H9 (cell line): ENCODE measurements at regions not wholly inside any gene's neighbourhood (a gene's known extent, or its start where the extent isn't known, plus 50 kb on each side); places are given as distances from the start of the nearest gene placed in this dataset.
"Not testable (repeated sequence)": the region's sequence is repeated elsewhere in the genome, so short reads cannot be mapped to it uniquely, and the experiment has no call there.

Source experiments
- DNase-seq: peaks from one replicate; pipeline ENCODE4 v3.0.0-alpha.2; 2017
- H2AFZ ChIP-seq: one replicate; pipeline ENCODE4 v1.6.1; 2013; ENCODE audit warnings: mild to moderate bottlenecking, low read length, control low read depth, moderate library complexity
- H2AK5ac ChIP-seq: 2 replicates; pipeline ENCODE4 v1.6.1; 2013; ENCODE audit warnings: low read length, control low read depth, mixed read lengths; ENCODE audit not compliant: insufficient read length
- H2BK120ac ChIP-seq: one replicate; pipeline ENCODE4 v1.6.1; 2013; ENCODE audit warnings: low read depth, mild to moderate bottlenecking, low read length, control low read depth, inconsistent platforms; ENCODE audit not compliant: poor library complexity, severe bottlenecking
- H2BK12ac ChIP-seq: 2 replicates; pipeline ENCODE4 v1.6.1; 2013; ENCODE audit warnings: low read length, control low read depth, mixed read lengths, low read depth; ENCODE audit not compliant: insufficient read length
- H2BK15ac ChIP-seq: 2 replicates; pipeline ENCODE4 v1.6.1; 2013; ENCODE audit warnings: low read depth, low read length, control low read depth
- H2BK20ac ChIP-seq: one replicate; pipeline ENCODE4 v1.6.1; 2013; ENCODE audit warnings: low read depth, mild to moderate bottlenecking, low read length, control low read depth, inconsistent platforms; ENCODE audit not compliant: poor library complexity, severe bottlenecking
- H2BK5ac ChIP-seq: 2 replicates; pipeline ENCODE4 v1.6.1; 2013; ENCODE audit warnings: low read length, control low read depth, mixed read lengths; ENCODE audit not compliant: insufficient read length
- H3K14ac ChIP-seq: 2 replicates; pipeline ENCODE4 v1.6.1; 2013; ENCODE audit warnings: low read length, control low read depth; ENCODE audit not compliant: insufficient read depth
- H3K18ac ChIP-seq: 2 replicates; pipeline ENCODE4 v1.6.1; 2013; ENCODE audit warnings: low read depth, mild to moderate bottlenecking, mixed read lengths, low read length, control low read depth; ENCODE audit not compliant: insufficient read length
- H3K23ac ChIP-seq: 2 replicates; pipeline ENCODE4 v1.6.1; 2013; ENCODE audit warnings: low read length, control low read depth, mixed read lengths, low read depth; ENCODE audit not compliant: insufficient read length
- H3K23me2 ChIP-seq: 2 replicates; pipeline ENCODE4 v1.6.1; 2013; ENCODE audit warnings: low read depth, mild to moderate bottlenecking, mixed read lengths, low read length, control low read depth; ENCODE audit not compliant: insufficient read length, poor library complexity, severe bottlenecking
- H3K27ac ChIP-seq: 2 replicates; pipeline ENCODE4 v1.5.1; 2013; ENCODE audit warnings: low read length, control low read depth, mixed read lengths, low read depth; ENCODE audit not compliant: insufficient read length
- H3K27me3 ChIP-seq: 2 replicates; pipeline ENCODE4 v1.6.1; 2013; ENCODE audit warnings: low read length, control low read depth, inconsistent platforms; ENCODE audit not compliant: insufficient read depth
- H3K4ac ChIP-seq: 2 replicates; pipeline ENCODE4 v1.6.1; 2013; ENCODE audit warnings: low read depth, mild to moderate bottlenecking, control low read depth, inconsistent platforms, low read length, moderate library complexity
- H3K4me1 ChIP-seq: 2 replicates; pipeline ENCODE4 v1.6.1; 2013; ENCODE audit warnings: low read length, control low read depth, inconsistent platforms; ENCODE audit not compliant: insufficient read depth
- H3K4me2 ChIP-seq: 2 replicates; pipeline ENCODE4 v1.6.1; 2013; ENCODE audit warnings: low read length, control low read depth, mixed read lengths; ENCODE audit not compliant: insufficient read length, insufficient read depth
- H3K56ac ChIP-seq: 2 replicates; pipeline ENCODE4 v1.6.1; 2013; ENCODE audit warnings: low read depth, mild to moderate bottlenecking, mixed read lengths, low read length, control low read depth; ENCODE audit not compliant: insufficient read length
- H3K79me1 ChIP-seq: 2 replicates; pipeline ENCODE4 v1.6.1; 2013; ENCODE audit warnings: low read depth, mild to moderate bottlenecking, moderate library complexity, low read length, control low read depth, inconsistent platforms; ENCODE audit not compliant: insufficient read depth, poor library complexity, severe bottlenecking
- H3K79me2 ChIP-seq: 2 replicates; pipeline ENCODE4 v1.6.1; 2013; ENCODE audit warnings: low read length, control low read depth, inconsistent platforms; ENCODE audit not compliant: insufficient read depth
- H3K9ac ChIP-seq: 2 replicates; pipeline ENCODE4 v1.6.1; 2013; ENCODE audit warnings: low read length, control low read depth, mixed read lengths; ENCODE audit not compliant: insufficient read length; ENCODE audit errors: extremely low read depth
- H3K9me3 ChIP-seq: one replicate; pipeline ENCODE4 v1.6.1; 2013; ENCODE audit warnings: low read depth, low read length, inconsistent platforms; ENCODE audit not compliant: control insufficient read depth
- H3T11ph ChIP-seq: one replicate; pipeline ENCODE4 v1.6.1; 2013; ENCODE audit warnings: mild to moderate bottlenecking, low read length, control low read depth, inconsistent platforms
- H4K20me1 ChIP-seq: one replicate; pipeline ENCODE4 v1.6.1; 2013; ENCODE audit not compliant: control insufficient read depth, insufficient read length, insufficient read depth
- H4K5ac ChIP-seq: 2 replicates; pipeline ENCODE4 v1.6.1; 2013; ENCODE audit warnings: low read depth, mild to moderate bottlenecking, mixed read lengths, low read length, control low read depth; ENCODE audit not compliant: insufficient read length
- H4K8ac ChIP-seq: replicated peaks from 2 replicates; pipeline ENCODE4 v1.6.1; 2013; ENCODE audit warnings: low read length, control low read depth, mixed read lengths, low read depth; ENCODE audit not compliant: insufficient read length
- H4K91ac ChIP-seq: 2 replicates; pipeline ENCODE4 v1.6.1; 2013; ENCODE audit warnings: low read depth, mild to moderate bottlenecking, moderate library complexity, mixed read lengths, low read length, control low read depth; ENCODE audit not compliant: insufficient read length
- H3K27ac Mint-ChIP-seq, 3 experiments: 2 replicates in 2 of 3; 3 replicates in 1 of 3; pipeline ENCODE4 v1.8.0; 2020 to 2021; ENCODE audit warnings: mixed read lengths in 3 of 3, mild to moderate bottlenecking in 1 of 3, moderate library complexity in 1 of 3
- H3K27me3 Mint-ChIP-seq: 2 replicates; pipeline ENCODE4 v1.8.0; 2021; ENCODE audit warnings: low read depth, mild to moderate bottlenecking, moderate library complexity, mixed read lengths
- H3K36me3 Mint-ChIP-seq, 3 experiments: 2 replicates in 2 of 3; 3 replicates in 1 of 3; pipeline ENCODE4 v1.8.0; 2020 to 2021; ENCODE audit warnings: low read depth in 3 of 3, mixed read lengths in 3 of 3; ENCODE audit not compliant: insufficient read depth in 1 of 3
- H3K4me1 Mint-ChIP-seq, 2 experiments: 2 replicates each; pipeline ENCODE4 v1.8.0; 2020; ENCODE audit warnings: mixed read lengths in 2 of 2
- H3K4me3 Mint-ChIP-seq, 2 experiments: 2 replicates in 1 of 2; 3 replicates in 1 of 2; pipeline ENCODE4 v1.8.0; 2020 to 2021; ENCODE audit warnings: mild to moderate bottlenecking in 2 of 2, mixed read lengths in 2 of 2, moderate library complexity in 1 of 2
- H3K9me3 Mint-ChIP-seq, 2 experiments: 2 replicates in 1 of 2; 3 replicates in 1 of 2; pipeline ENCODE4 v1.8.0; 2020; ENCODE audit warnings: mild to moderate bottlenecking in 2 of 2, mixed read lengths in 2 of 2, moderate library complexity in 1 of 2
- CTCF ChIP-seq: fragments of 200-600 bp; sonication (generic); conservative IDR thresholded peaks from 3 replicates; pipeline ENCODE4 v1.8.0; 2021; ENCODE audit warnings: antibody characterized with exemption, mild to moderate bottlenecking
- WGBS: extraction: QIAGEN DNeasy Blood & Tissue Kit; methylation state at CpG from one replicate; pipeline ENCODE4 v1.1.7; 2013; ENCODE audit warnings: missing lambda C conversion rate, low lambda C conversion rate, mixed read lengths; ENCODE audit not compliant: insufficient read length; ENCODE audit errors: extremely low coverage; 5-methylcytosine and 5-hydroxymethylcytosine counted together

DNA sequence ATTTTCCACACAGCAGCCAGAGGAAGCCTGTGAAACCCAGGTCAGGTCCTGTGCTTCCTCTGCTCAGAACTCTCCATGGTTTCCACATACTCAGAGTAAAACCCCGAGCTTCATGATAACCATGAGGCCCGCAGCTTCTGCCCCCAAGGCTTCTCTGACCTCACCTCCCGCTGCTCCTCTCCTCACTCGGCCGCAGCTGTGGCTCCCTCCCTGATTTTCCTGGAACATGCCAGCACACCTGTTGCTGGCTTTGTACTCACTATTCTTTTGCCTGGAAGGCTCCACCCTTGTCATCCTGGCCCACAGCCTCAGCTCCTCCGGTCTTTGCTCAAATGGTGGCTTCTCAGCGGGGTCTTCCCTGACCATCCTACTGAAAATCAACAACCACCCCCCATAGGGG, 341.7 kb downstream of the PREX1 start:
- Mint-ChIP-seq H3K27ac (peak overlapping the region in 2 of 3 experiments; percentile 38 to 70; a peak in 1 of 7 replicates), H3K9me3 (no peaks in the 10 kb centered on the region), H3K4me3 (no peak overlapping the region), H3K27me3 (no peaks in the 10 kb centered on the region; the same call in 1 of the 2 replicates), H3K36me3 (no peaks in the 10 kb centered on the region), H3K4me1 (peaks cover 16 to 25% of the 10 kb centered on the region in 2 experiments)
- no peak for DNase-seq
- H4K91ac ChIP-seq, result no peak overlapping the region
- H2BK20ac ChIP-seq, result no peak overlapping the region
- H3K9ac ChIP-seq, result no peak overlapping the region
- TF ChIP-seq CTCF, result no peak
- no peak overlapping the region for H3K4me2 ChIP-seq
- no peak overlapping the region for H3K4ac ChIP-seq
- no peaks in the 10 kb centered on the region for H3K4me1 ChIP-seq
- H2BK12ac ChIP-seq, result no peak overlapping the region
- H4K8ac ChIP-seq, result no peak overlapping the region
- H4K20me1 ChIP-seq, result no peaks in the 10 kb centered on the region
- no peak overlapping the region for H2BK120ac ChIP-seq
- no peak overlapping the region for H4K5ac ChIP-seq
- no peak overlapping the region for H2AK5ac ChIP-seq
- H3K18ac ChIP-seq, result no peak overlapping the region
- H3K79me1 ChIP-seq, result no peaks in the 10 kb centered on the region
- no peak overlapping the region for H3K14ac ChIP-seq
- H3K79me2 ChIP-seq, result no peaks in the 10 kb centered on the region
- no peak overlapping the region for H3K23ac ChIP-seq
- no peak overlapping the region for H3K56ac ChIP-seq
- no CpG with 5 or more reads among the region's 7 CpGs for WGBS
- no peaks in the 10 kb centered on the region for H3K27me3 ChIP-seq
- no peak overlapping the region for H2AFZ ChIP-seq
- no peaks in the 10 kb centered on the region for H3K23me2 ChIP-seq
- H2BK15ac ChIP-seq, result no peak overlapping the region
- no peak overlapping the region for H2BK5ac ChIP-seq
- no peak overlapping the region for H3T11ph ChIP-seq
- H3K27ac ChIP-seq, result no peak overlapping the region
- H3K9me3 ChIP-seq, result no peaks in the 10 kb centered on the region

GRCh38 chr20:48485153-48485552, 342.6 kb downstream of the PREX1 start:
- H3K4me1 ChIP-seq, H3K9me3 Mint-ChIP-seq, H2BK20ac ChIP-seq, H3K27ac ChIP-seq, H2AK5ac ChIP-seq, H3K56ac ChIP-seq, H3K23me2 ChIP-seq, H4K5ac ChIP-seq, H3K14ac ChIP-seq, H2BK12ac ChIP-seq, H3K18ac ChIP-seq, H3K23ac ChIP-seq, H3K79me2 ChIP-seq, H4K91ac ChIP-seq, H3K27ac Mint-ChIP-seq, H3K4ac ChIP-seq, H3K9ac ChIP-seq, H3K27me3 Mint-ChIP-seq, H3K79me1 ChIP-seq, H3K4me2 ChIP-seq, H4K8ac ChIP-seq, H3K27me3 ChIP-seq, H3K36me3 Mint-ChIP-seq, H4K20me1 ChIP-seq, H2BK120ac ChIP-seq, DNase-seq, H3T11ph ChIP-seq, H3K9me3 ChIP-seq, H3K4me3 Mint-ChIP-seq, H2BK5ac ChIP-seq, H2AFZ ChIP-seq, H2BK15ac ChIP-seq: not testable (repeated sequence)
- no CpG with 5 or more reads among the region's 7 CpGs for WGBS
- peaks cover 23 to 29% of the 10 kb centered on the region in 2 experiments for H3K4me1 Mint-ChIP-seq
